CD8-positive, alpha-beta memory T cell (primary cell): ENCODE measurements at regions not wholly inside any gene's neighbourhood (a gene's known extent, or its start where the extent isn't known, plus 50 kb on each side); places are given as distances from the start of the nearest gene placed in this dataset.

Experiments
- CTCF ChIA-PET: fragments of 350-600 bp; sonication (Branson Sonifier 250); formaldehyde crosslinking; loops from one replicate; lab custom pipeline; 2021; ENCODE audit warnings: antibody characterized with exemption; lab: Charles Lee
- POLR2A ChIA-PET: fragments of 350-600 bp; sonication (Branson Sonifier 250); formaldehyde crosslinking; loops from one replicate; lab custom pipeline; 2021; ENCODE audit warnings: antibody characterized with exemption; lab: Charles Lee
- DNase-seq, 5 donors: peaks; one replicate each; pipeline versions ENCODE4 v3.0.0 to v3.0.0-alpha.2; 2020 to 2022; ENCODE audit warnings: mixed read lengths in 1 of 5
- H3K27ac ChIP-seq: one replicate; pipeline ENCODE4 v1.7.0; 2013; ENCODE audit warnings: low read depth, mild to moderate bottlenecking, low read length, moderate library complexity
- H3K27me3 ChIP-seq: 2 replicates; pipeline ENCODE4 v1.7.0; 2013; ENCODE audit warnings: low read length, mild to moderate bottlenecking; ENCODE audit not compliant: insufficient read depth, poor library complexity, severe bottlenecking
- H3K36me3 ChIP-seq: 2 replicates; pipeline ENCODE4 v1.7.0; 2013; ENCODE audit warnings: mild to moderate bottlenecking, low read length, moderate library complexity; ENCODE audit not compliant: insufficient read depth
- H3K4me1 ChIP-seq: 2 replicates; pipeline ENCODE4 v1.7.0; 2013; ENCODE audit warnings: mild to moderate bottlenecking, low read length, moderate library complexity; ENCODE audit not compliant: insufficient read depth
- H3K4me3 ChIP-seq: 2 replicates; pipeline ENCODE4 v1.7.0; 2013; ENCODE audit warnings: mild to moderate bottlenecking, low read length
- H3K9me3 ChIP-seq: 2 replicates; pipeline ENCODE4 v1.7.0; 2013; ENCODE audit warnings: mild to moderate bottlenecking, low read length
- H3K27ac Mint-ChIP-seq, 8 donors: one replicate each; pipeline ENCODE4 v1.8.0; 2020 to 2021; ENCODE audit warnings: mixed read lengths in 8 of 8, mild to moderate bottlenecking in 6 of 8, inconsistent platforms in 3 of 8, moderate library complexity in 3 of 8
- H3K27me3 Mint-ChIP-seq, 2 donors: one replicate each; pipeline ENCODE4 v1.8.0; 2020 to 2021; ENCODE audit warnings: mixed read lengths in 2 of 2, mild to moderate bottlenecking in 1 of 2, moderate library complexity in 1 of 2
- H3K36me3 Mint-ChIP-seq, 3 donors: one replicate each; pipeline ENCODE4 v1.8.0; 2020 to 2021; ENCODE audit warnings: mixed read lengths in 3 of 3, inconsistent platforms in 1 of 3, mild to moderate bottlenecking in 1 of 3
- H3K4me1 Mint-ChIP-seq, 3 donors: one replicate each; pipeline ENCODE4 v1.8.0; 2020 to 2021; ENCODE audit warnings: mixed read lengths in 3 of 3, inconsistent platforms in 1 of 3, mild to moderate bottlenecking in 1 of 3
- H3K4me3 Mint-ChIP-seq, 7 donors: one replicate each; pipeline ENCODE4 v1.8.0; 2020 to 2021; ENCODE audit warnings: mixed read lengths in 7 of 7, mild to moderate bottlenecking in 6 of 7, moderate library complexity in 4 of 7, inconsistent platforms in 2 of 7
- H3K9me3 Mint-ChIP-seq, 5 donors: one replicate each; pipeline ENCODE4 v1.8.0; 2020 to 2022; ENCODE audit warnings: mixed read lengths in 5 of 5, mild to moderate bottlenecking in 3 of 5, moderate library complexity in 2 of 5, inconsistent platforms in 1 of 5

GRCh38 chr18:53907921-53908320 is 316.5 kb downstream of the MBD2 start:
- H3K27ac Mint-ChIP-seq, result no peak overlapping the region
- H3K36me3 Mint-ChIP-seq, result no peaks in the 10 kb centered on the region
- Histone ChIP-seq H3K4me3 (no peak overlapping the region), H3K27me3 (no peaks in the 10 kb centered on the region), H3K27ac (no peak overlapping the region), H3K4me1 (no peaks in the 10 kb centered on the region), H3K36me3 (no peaks in the 10 kb centered on the region), H3K9me3 (no peaks in the 10 kb centered on the region)
- no peaks in the 10 kb centered on the region for H3K4me1 Mint-ChIP-seq
- no peak overlapping the region for H3K4me3 Mint-ChIP-seq
- ChIA-PET CTCF (no interaction called here), POLR2A (no interaction called here)
- peaks cover 0 to 7% (median 2%) of the 10 kb centered on the region in 5 donors for H3K9me3 Mint-ChIP-seq
- DNase-seq, result no peak
- H3K27me3 Mint-ChIP-seq, result peaks cover 0 to 4% of the 10 kb centered on the region in 2 donors

GRCh38 chr18:53906681-53907080 is 317.8 kb downstream of the MBD2 start:
- H3K9me3 Mint-ChIP-seq, result peaks cover 0 to 7% (median 2%) of the 10 kb centered on the region in 5 donors
- no peaks in the 10 kb centered on the region for H3K4me1 ChIP-seq
- no peaks in the 10 kb centered on the region for H3K9me3 ChIP-seq
- no peaks in the 10 kb centered on the region for H3K27me3 ChIP-seq
- no peak for DNase-seq
- ChIA-PET CTCF (no interaction called here), POLR2A (no interaction called here)
- H3K4me3 Mint-ChIP-seq, result no peak overlapping the region
- no peak overlapping the region for H3K27ac ChIP-seq
- no peaks in the 10 kb centered on the region for H3K4me1 Mint-ChIP-seq
- no peaks in the 10 kb centered on the region for H3K36me3 Mint-ChIP-seq
- no peaks in the 10 kb centered on the region for H3K36me3 ChIP-seq
- no peak overlapping the region for H3K4me3 ChIP-seq
- no peak overlapping the region for H3K27ac Mint-ChIP-seq
- H3K27me3 Mint-ChIP-seq, result peaks cover 0 to 4% of the 10 kb centered on the region in 2 donors

- Mint-ChIP-seq H3K4me1 (no peaks in the 10 kb centered on the region), H3K9me3 (peaks cover 0 to 8% (median 2%) of the 10 kb centered on the region in 5 donors), H3K36me3 (no peaks in the 10 kb centered on the region), H3K27me3 (peaks cover 0 to 2% of the 10 kb centered on the region in 2 donors), H3K4me3 (no peak overlapping the region), H3K27ac (no peak overlapping the region)
- no peaks in the 10 kb centered on the region for H3K4me1 ChIP-seq
- H3K27ac ChIP-seq, result no peak overlapping the region
- H3K9me3 ChIP-seq, result no peaks in the 10 kb centered on the region
- ChIA-PET POLR2A (no interaction called here), CTCF (no interaction called here)
- H3K27me3 ChIP-seq, result no peaks in the 10 kb centered on the region
- no peak overlapping the region for H3K4me3 ChIP-seq
- no peaks in the 10 kb centered on the region for H3K36me3 ChIP-seq
- no peak for DNase-seq
These were observed 329.6 kb downstream of the MBD2 start for GRCh38 chr18:53894675-53895442.

- H3K4me1 Mint-ChIP-seq, result no peaks in the 10 kb centered on the region
- Histone ChIP-seq H3K27ac (no peak overlapping the region), H3K4me1 (no peaks in the 10 kb centered on the region), H3K9me3 (no peaks in the 10 kb centered on the region), H3K27me3 (no peaks in the 10 kb centered on the region), H3K36me3 (no peaks in the 10 kb centered on the region), H3K4me3 (no peak overlapping the region)
- H3K27ac Mint-ChIP-seq, result no peak overlapping the region
- peaks cover 0 to 2% of the 10 kb centered on the region in 2 donors for H3K27me3 Mint-ChIP-seq
- CTCF ChIA-PET, result no interaction called here
- H3K4me3 Mint-ChIP-seq, result no peak overlapping the region
- POLR2A ChIA-PET, result no interaction called here
- no peak for DNase-seq
- peaks cover 0 to 7% (median 2%) of the 10 kb centered on the region in 5 donors for H3K9me3 Mint-ChIP-seq
- no peaks in the 10 kb centered on the region for H3K36me3 Mint-ChIP-seq
These were observed 337.0 kb downstream of the MBD2 start for GRCh38 chr18:53887447-53887846.

- Histone ChIP-seq H3K4me1 (no peaks in the 10 kb centered on the region), H3K4me3 (no peak overlapping the region), H3K36me3 (no peaks in the 10 kb centered on the region), H3K9me3 (no peaks in the 10 kb centered on the region), H3K27ac (no peak overlapping the region), H3K27me3 (no peaks in the 10 kb centered on the region)
- no peak overlapping the region for H3K4me3 Mint-ChIP-seq
- H3K27ac Mint-ChIP-seq, result no peak overlapping the region
- peaks cover 0 to 2% of the 10 kb centered on the region in 2 donors for H3K27me3 Mint-ChIP-seq
- DNase-seq, result no peak
- ChIA-PET CTCF (no interaction called here), POLR2A (no interaction called here)
- peaks cover 0 to 7% (median 2%) of the 10 kb centered on the region in 5 donors for H3K9me3 Mint-ChIP-seq
- no peaks in the 10 kb centered on the region for H3K36me3 Mint-ChIP-seq
- no peaks in the 10 kb centered on the region for H3K4me1 Mint-ChIP-seq
These were observed 338.4 kb downstream of the MBD2 start for GRCh38 chr18:53886058-53886457.

- Histone ChIP-seq H3K27me3 (no peaks in the 10 kb centered on the region), H3K4me1 (no peaks in the 10 kb centered on the region), H3K27ac (no peak overlapping the region), H3K4me3 (no peak overlapping the region), H3K36me3 (no peaks in the 10 kb centered on the region), H3K9me3 (no peaks in the 10 kb centered on the region)
- no peak for DNase-seq
- Mint-ChIP-seq H3K9me3 (peaks cover 0 to 12% (median 0%) of the 10 kb centered on the region in 5 donors), H3K4me1 (no peaks in the 10 kb centered on the region), H3K36me3 (no peaks in the 10 kb centered on the region), H3K27ac (no peak overlapping the region), H3K4me3 (no peak overlapping the region), H3K27me3 (peaks cover 0 to 1% of the 10 kb centered on the region in 2 donors)
- ChIA-PET CTCF (no interaction called here), POLR2A (no interaction called here)
These were observed 340.7 kb downstream of the MBD2 start for GRCh38 chr18:53883771-53884170.

- Mint-ChIP-seq H3K36me3 (no peaks in the 10 kb centered on the region), H3K9me3 (peaks cover 0 to 10% (median 0%) of the 10 kb centered on the region in 5 donors), H3K4me1 (no peaks in the 10 kb centered on the region), H3K27me3 (no peaks in the 10 kb centered on the region), H3K27ac (no peak overlapping the region), H3K4me3 (no peak overlapping the region)
- Histone ChIP-seq H3K27me3 (no peaks in the 10 kb centered on the region), H3K9me3 (no peaks in the 10 kb centered on the region), H3K36me3 (no peaks in the 10 kb centered on the region), H3K4me3 (no peak overlapping the region), H3K4me1 (no peaks in the 10 kb centered on the region), H3K27ac (no peak overlapping the region)
- no peak for DNase-seq
- ChIA-PET POLR2A (no interaction called here), CTCF (no interaction called here)
These were observed 350.4 kb downstream of the MBD2 start for GRCh38 chr18:53874103-53874502.

GRCh38 chr18:53864770-53865169 is 359.7 kb downstream of the MBD2 start:
- Histone ChIP-seq H3K36me3 (no peaks in the 10 kb centered on the region), H3K27me3 (no peaks in the 10 kb centered on the region), H3K27ac (no peak overlapping the region), H3K9me3 (no peaks in the 10 kb centered on the region), H3K4me1 (no peaks in the 10 kb centered on the region), H3K4me3 (no peak overlapping the region)
- Mint-ChIP-seq H3K9me3 (peaks cover 0 to 4% (median 2%) of the 10 kb centered on the region in 5 donors), H3K27me3 (no peaks in the 10 kb centered on the region), H3K4me1 (no peaks in the 10 kb centered on the region), H3K27ac (no peak overlapping the region), H3K4me3 (no peak overlapping the region), H3K36me3 (no peaks in the 10 kb centered on the region)
- CTCF ChIA-PET, result no interaction called here
- no peak for DNase-seq
- POLR2A ChIA-PET, result no interaction called here
